ENCODE measurements at regions not wholly inside any gene's neighbourhood (a gene's known extent, or its start where the extent isn't known, plus 50 kb on each side); places are given as distances from the start of the nearest gene placed in this dataset.

DNA sequence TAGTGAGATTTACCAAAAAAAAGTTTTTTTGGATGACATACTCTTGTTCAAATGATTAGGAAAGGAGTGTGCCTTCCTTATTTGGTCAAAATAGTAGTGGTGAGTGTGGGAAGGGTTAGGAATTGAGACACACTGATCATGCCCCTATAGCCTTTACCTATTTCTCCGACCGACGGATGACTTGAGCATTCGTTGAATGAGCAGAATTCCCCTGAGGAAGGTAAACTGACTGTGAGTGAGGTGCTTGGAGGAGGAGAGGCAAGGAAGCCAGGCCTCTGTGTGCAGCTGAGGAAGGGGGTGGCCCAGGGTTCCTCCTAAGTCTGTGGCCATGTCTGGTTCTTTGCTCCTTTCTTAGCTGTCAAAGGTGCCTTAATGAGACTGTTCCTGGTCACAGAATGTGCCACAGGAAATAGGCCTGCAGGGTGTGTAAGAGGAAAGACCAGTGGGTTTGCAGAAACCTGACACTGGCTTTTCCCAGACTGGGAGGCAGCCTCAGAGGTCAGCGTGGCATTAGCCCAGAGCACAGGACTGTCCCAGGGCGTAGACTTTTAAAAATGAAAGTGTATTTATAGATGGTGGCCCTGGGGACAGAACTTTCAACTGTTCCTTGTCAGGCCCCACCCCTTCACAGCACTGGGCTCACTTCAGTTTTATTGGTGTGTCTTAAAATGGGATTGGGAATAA, 307.7 kb upstream of the C2CD4B start:
- DNase-seq (ENCODE audit: low read depth, low spot score): no peak
- in situ Hi-C loops (cut with HindIII; ENCODE audit: low sequenced_read_pairs): no loop called here
- no peak overlapping the region for H3K4me3 ChIP-seq (ENCODE audit: low read depth, low read length)
- TF ChIP-seq, protein P1, sequence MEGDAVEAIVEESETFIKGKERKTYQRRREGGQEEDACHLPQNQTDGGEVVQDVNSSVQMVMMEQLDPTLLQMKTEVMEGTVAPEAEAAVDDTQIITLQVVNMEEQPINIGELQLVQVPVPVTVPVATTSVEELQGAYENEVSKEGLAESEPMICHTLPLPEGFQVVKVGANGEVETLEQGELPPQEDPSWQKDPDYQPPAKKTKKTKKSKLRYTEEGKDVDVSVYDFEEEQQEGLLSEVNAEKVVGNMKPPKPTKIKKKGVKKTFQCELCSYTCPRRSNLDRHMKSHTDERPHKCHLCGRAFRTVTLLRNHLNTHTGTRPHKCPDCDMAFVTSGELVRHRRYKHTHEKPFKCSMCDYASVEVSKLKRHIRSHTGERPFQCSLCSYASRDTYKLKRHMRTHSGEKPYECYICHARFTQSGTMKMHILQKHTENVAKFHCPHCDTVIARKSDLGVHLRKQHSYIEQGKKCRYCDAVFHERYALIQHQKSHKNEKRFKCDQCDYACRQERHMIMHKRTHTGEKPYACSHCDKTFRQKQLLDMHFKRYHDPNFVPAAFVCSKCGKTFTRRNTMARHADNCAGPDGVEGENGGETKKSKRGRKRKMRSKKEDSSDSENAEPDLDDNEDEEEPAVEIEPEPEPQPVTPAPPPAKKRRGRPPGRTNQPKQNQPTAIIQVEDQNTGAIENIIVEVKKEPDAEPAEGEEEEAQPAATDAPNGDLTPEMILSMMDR (IDR thresholded peaks at IDR 0.05; ENCODE audit: low read depth, low read length): no peak

DNA sequence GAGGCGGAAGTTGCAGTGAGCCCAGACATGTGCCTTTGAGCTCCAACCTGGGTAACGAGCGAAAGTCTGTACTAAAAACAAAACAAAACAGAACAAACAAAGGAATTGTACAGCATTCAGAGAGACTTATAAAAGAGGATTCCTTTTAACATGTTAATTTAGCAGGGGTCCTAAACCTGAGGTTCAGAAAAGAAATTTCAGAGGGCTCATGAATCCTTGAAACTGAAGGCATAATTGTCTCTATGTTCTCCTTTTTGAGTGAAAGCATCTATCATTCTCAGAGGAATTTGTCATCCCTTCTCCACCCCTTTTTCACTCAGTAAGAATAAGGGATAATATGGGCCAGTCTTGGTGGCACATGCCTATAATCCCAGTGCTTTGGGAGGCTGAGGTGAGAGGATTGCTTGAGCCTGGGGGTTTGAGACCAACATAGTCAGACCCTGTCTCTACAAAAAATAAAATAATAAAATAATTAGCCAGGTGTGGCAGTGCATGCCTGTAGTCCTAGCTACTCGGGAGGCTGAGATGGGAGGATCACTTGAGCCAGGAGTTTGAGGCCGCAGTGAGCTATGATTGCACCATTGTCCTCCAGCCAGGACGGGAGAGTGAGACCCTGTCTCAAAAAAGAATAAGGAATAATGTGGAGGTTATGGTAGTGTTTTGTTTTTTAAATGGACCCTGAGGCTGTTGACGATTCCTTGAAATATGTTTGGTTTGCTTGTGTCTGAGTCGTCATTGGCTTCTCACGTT, 309.1 kb upstream of the C2CD4B start:
- TF ChIP-seq, protein P1 (IDR thresholded peaks at IDR 0.05; ENCODE audit: low read depth, low read length): no peak
- H3K4me3 ChIP-seq (ENCODE audit: low read depth, low read length): no peak overlapping the region
- DNase-seq (ENCODE audit: low read depth, low spot score): no peak
- in situ Hi-C loops (cut with HindIII; ENCODE audit: low sequenced_read_pairs): no loop called here

DNA sequence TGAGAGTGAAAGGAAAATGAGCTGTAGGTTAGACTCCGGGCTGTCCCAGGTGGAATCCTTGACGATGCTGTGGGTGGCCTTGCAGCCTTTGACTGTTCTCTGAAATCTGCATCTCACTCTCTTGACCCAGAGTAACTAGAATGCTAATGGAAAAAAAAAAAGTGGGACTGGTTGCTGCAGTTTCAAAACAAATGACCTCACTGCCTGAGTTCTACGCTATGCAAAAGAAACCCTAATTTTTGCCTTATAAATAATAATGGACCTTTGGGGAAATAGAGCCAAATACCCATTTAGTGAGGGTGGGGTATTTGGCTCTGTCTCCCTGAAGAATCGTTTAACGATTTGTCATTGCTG, 309.7 kb upstream of the C2CD4B start:
- in situ Hi-C loops (cut with HindIII; ENCODE audit: low sequenced_read_pairs): no loop called here
- TF ChIP-seq, protein P1 (IDR thresholded peaks at IDR 0.05; ENCODE audit: low read depth, low read length): no peak
- DNase-seq (ENCODE audit: low read depth, low spot score): no peak
- H3K4me3 ChIP-seq (ENCODE audit: low read depth, low read length): no peak overlapping the region

DNA sequence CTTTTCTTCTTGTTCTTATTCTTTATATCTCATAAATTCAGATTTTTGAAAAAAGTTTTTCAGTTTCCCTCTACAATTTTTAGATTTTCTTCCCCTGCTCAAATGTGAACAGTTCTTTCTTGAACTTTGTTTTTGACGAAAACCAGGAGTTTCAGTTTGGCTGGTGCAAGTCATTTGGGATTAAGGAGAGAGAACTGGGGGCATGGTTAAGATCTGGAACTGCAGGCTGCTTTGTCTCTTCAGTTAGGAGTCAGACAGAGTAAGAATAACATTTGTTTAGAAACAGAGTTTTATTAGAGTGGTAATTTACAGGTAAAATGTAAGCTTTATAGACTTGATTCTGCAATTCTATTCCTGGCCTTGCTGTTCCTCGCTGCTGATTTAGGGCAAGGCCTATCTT, 310.5 kb upstream of the C2CD4B start:
- in situ Hi-C loops (cut with HindIII; ENCODE audit: low sequenced_read_pairs): no loop called here
- no peak overlapping the region for H3K4me3 ChIP-seq (ENCODE audit: low read depth, low read length)
- TF ChIP-seq, protein P1 (IDR thresholded peaks at IDR 0.05; ENCODE audit: low read depth, low read length): no peak
- DNase-seq (ENCODE audit: low read depth, low spot score): no peak

DNA sequence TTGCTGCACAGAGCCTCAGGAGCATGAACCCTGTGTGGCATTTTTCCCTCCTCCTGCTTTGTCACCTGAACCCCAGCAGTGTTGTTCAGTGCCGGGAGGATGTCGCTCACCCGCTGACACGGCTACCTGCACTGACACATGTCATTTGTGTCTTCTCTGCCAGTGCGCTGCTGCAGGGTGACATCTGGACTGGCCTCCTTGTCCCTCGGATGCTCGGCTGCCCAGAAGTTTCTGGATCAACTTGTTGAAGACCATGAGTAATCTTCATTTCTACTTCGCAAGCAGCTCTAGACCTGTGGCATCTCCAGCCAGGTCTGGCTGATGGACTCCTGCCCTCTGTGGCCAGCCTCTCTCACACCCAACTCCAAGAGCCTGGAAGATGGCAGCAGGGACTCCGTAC, 311.1 kb upstream of the C2CD4B start:
- H3K4me3 ChIP-seq (ENCODE audit: low read depth, low read length): no peak overlapping the region
- in situ Hi-C loops (cut with HindIII; ENCODE audit: low sequenced_read_pairs): no loop called here
- no peak for DNase-seq (ENCODE audit: low read depth, low spot score)
- TF ChIP-seq, protein P1 (IDR thresholded peaks at IDR 0.05; ENCODE audit: low read depth, low read length): no peak

DNA sequence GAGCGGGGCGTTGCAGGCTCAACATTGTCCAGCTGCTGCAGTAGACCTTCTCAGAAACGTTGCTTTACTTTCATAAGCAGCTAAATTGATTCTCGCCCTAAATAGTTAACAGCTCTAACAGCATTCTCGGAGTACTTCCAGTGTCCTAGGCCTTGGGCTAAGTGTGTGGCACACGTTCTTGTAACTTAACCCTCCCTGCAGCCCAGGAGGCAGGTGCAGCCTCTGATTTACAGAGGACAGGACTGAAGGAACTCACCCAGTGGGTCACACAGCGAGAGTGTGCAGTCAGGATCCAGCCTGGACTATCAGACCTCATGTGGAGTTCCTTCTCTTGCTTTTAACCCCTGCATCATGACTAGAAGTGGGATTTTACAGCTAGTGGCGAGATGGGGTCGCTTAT, 312.8 kb upstream of the C2CD4B start:
- no peak for DNase-seq (ENCODE audit: low read depth, low spot score)
- TF ChIP-seq, protein P1 (IDR thresholded peaks at IDR 0.05; ENCODE audit: low read depth, low read length): no peak
- H3K4me3 ChIP-seq (ENCODE audit: low read depth, low read length): no peak overlapping the region
- in situ Hi-C loops (cut with HindIII; ENCODE audit: low sequenced_read_pairs): no loop called here

Measured in astrocyte of the spinal cord (primary cell).